ENCODE measurements at regions not wholly inside any gene's neighbourhood (a gene's known extent, or its start where the extent isn't known, plus 50 kb on each side); places are given as distances from the start of the nearest gene placed in this dataset.
"Not testable (repeated sequence)": the region's sequence is repeated elsewhere in the genome, so short reads cannot be mapped to it uniquely, and the experiment has no call there.

GRCh38 chr5:84885485-84886258 lies 501.0 kb upstream of the EDIL3 start:
- no peak for DNase-seq

- no peak for DNase-seq
Measured at GRCh38 chr5:84881737-84882136, 497.1 kb upstream of the EDIL3 start.

- no peak for DNase-seq
Measured at GRCh38 chr5:84874196-84874595, 489.5 kb upstream of the EDIL3 start.

GRCh38 chr5:84872768-84873167 lies 488.1 kb upstream of the EDIL3 start:
- no peak for DNase-seq

- no peak for DNase-seq
Measured at GRCh38 chr5:84870369-84870768, 485.7 kb upstream of the EDIL3 start.

- no peak for DNase-seq
Measured at GRCh38 chr5:84869675-84870074, 485.0 kb upstream of the EDIL3 start.

- DNase-seq: not testable (repeated sequence)
Measured at GRCh38 chr5:84863936-84864335, 479.3 kb upstream of the EDIL3 start.

- no peak for DNase-seq
Measured at GRCh38 chr5:84863020-84863419, 478.3 kb upstream of the EDIL3 start.

GRCh38 chr5:84862132-84862531 lies 477.5 kb upstream of the EDIL3 start:
- no peak for DNase-seq

GRCh38 chr5:84861306-84861705 lies 476.6 kb upstream of the EDIL3 start:
- no peak for DNase-seq

GRCh38 chr5:84859056-84859455 lies 474.4 kb upstream of the EDIL3 start:
- no peak for DNase-seq

- DNase-seq: no peak
Measured at GRCh38 chr5:84831701-84832100, 447.0 kb upstream of the EDIL3 start.

GRCh38 chr5:84830265-84830664 lies 445.6 kb upstream of the EDIL3 start:
- DNase-seq: no peak

- DNase-seq: no peak
Measured at GRCh38 chr5:84825606-84826005, 440.9 kb upstream of the EDIL3 start.

GRCh38 chr5:84821924-84822323 lies 437.2 kb upstream of the EDIL3 start:
- DNase-seq: no peak

GRCh38 chr5:84817953-84818352 lies 433.3 kb upstream of the EDIL3 start:
- DNase-seq: no peak

GRCh38 chr5:84816746-84817547 lies 432.3 kb upstream of the EDIL3 start:
- DNase-seq: no peak

- DNase-seq: no peak
Measured at GRCh38 chr5:84816160-84816559, 431.5 kb upstream of the EDIL3 start.

GRCh38 chr5:84805473-84805872 lies 420.8 kb upstream of the EDIL3 start:
- DNase-seq: no peak

GRCh38 chr5:84796399-84796798 lies 411.7 kb upstream of the EDIL3 start:
- no peak for DNase-seq

- no peak for DNase-seq
Measured at GRCh38 chr5:84794486-84795035, 409.9 kb upstream of the EDIL3 start.

- no peak for DNase-seq
Measured at GRCh38 chr5:84791730-84792129, 407.1 kb upstream of the EDIL3 start.

GRCh38 chr5:84791138-84791537 lies 406.5 kb upstream of the EDIL3 start:
- DNase-seq: no peak

- DNase-seq: no peak
Measured at GRCh38 chr5:84790406-84790805, 405.7 kb upstream of the EDIL3 start.

Data from NCI-H1417 treated with DMSO at 0.1 percent for 48 hours (cell line).